ENCODE measurements at regions not wholly inside any gene's neighbourhood (a gene's known extent, or its start where the extent isn't known, plus 50 kb on each side); places are given as distances from the start of the nearest gene placed in this dataset.
A peak's percentile ranks its signal among the peaks of the same experiment; 100 is the strongest.

GRCh38 chr12:90111791-90112580 is 403.3 kb upstream of the ATP2B1 start:
- no peak overlapping the region for H3K4me2 ChIP-seq (ENCODE audit: insufficient read depth, low read length)
- no peak for TF ChIP-seq CTCF (IDR thresholded peaks at IDR 0.05; ENCODE audit: borderline replicate concordance, extremely low read depth, low read length, poor library complexity, severe bottlenecking)
- TF ChIP-seq EZH2 (IDR thresholded peaks at IDR 0.05; ENCODE audit: borderline replicate concordance, low read depth, low read length, severe bottlenecking), result no peak
- H4K20me1 ChIP-seq (ENCODE audit: insufficient read depth, low read length), result no peaks in the 10 kb centered on the region
- no peaks in the 10 kb centered on the region for H3K27me3 ChIP-seq (ENCODE audit: insufficient read depth, low read length, poor library complexity)
- no peak for DNase-seq
- no peaks in the 10 kb centered on the region for H3K9me3 ChIP-seq (ENCODE audit: insufficient read depth, low read length, severe bottlenecking)
- H3K36me3 ChIP-seq (ENCODE audit: insufficient read depth, low read length), result no peaks in the 10 kb centered on the region
- no peak overlapping the region for H2AFZ ChIP-seq (ENCODE audit: low read depth, low read length)
- no peak overlapping the region for H3K27ac ChIP-seq (ENCODE audit: low read length)
- no peak for ATAC-seq (ENCODE audit: insufficient read depth, low read depth)
- H3K4me3 ChIP-seq (ENCODE audit: low read depth in 1 of 2, low read length in 2 of 2), result no peak overlapping the region
- H3K9ac ChIP-seq (ENCODE audit: low read depth, low read length), result no peak overlapping the region
- no peaks in the 10 kb centered on the region for H3K4me1 ChIP-seq (ENCODE audit: insufficient read depth, low read length)
- H3K79me2 ChIP-seq (ENCODE audit: insufficient read depth, low read length), result no peaks in the 10 kb centered on the region

GRCh38 chr12:90106568-90106967 is 397.9 kb upstream of the ATP2B1 start:
- H3K9me3 ChIP-seq (ENCODE audit: insufficient read depth, low read length, severe bottlenecking), result no peaks in the 10 kb centered on the region
- no peak overlapping the region for H3K9ac ChIP-seq (ENCODE audit: low read depth, low read length)
- no peaks in the 10 kb centered on the region for H3K79me2 ChIP-seq (ENCODE audit: insufficient read depth, low read length)
- no peak overlapping the region for H3K27ac ChIP-seq (ENCODE audit: low read length)
- no peaks in the 10 kb centered on the region for H4K20me1 ChIP-seq (ENCODE audit: insufficient read depth, low read length)
- no peak for TF ChIP-seq EZH2 (IDR thresholded peaks at IDR 0.05; ENCODE audit: borderline replicate concordance, low read depth, low read length, severe bottlenecking)
- TF ChIP-seq CTCF (IDR thresholded peaks at IDR 0.05; ENCODE audit: borderline replicate concordance, extremely low read depth, low read length, poor library complexity, severe bottlenecking), result no peak
- H2AFZ ChIP-seq (ENCODE audit: low read depth, low read length), result no peak overlapping the region
- no peak for DNase-seq
- H3K27me3 ChIP-seq (ENCODE audit: insufficient read depth, low read length, poor library complexity), result no peaks in the 10 kb centered on the region
- H3K4me1 ChIP-seq (ENCODE audit: insufficient read depth, low read length), result no peaks in the 10 kb centered on the region
- ATAC-seq (ENCODE audit: insufficient read depth, low read depth), result no peak
- H3K4me2 ChIP-seq (ENCODE audit: insufficient read depth, low read length), result no peak overlapping the region
- H3K36me3 ChIP-seq (ENCODE audit: insufficient read depth, low read length), result no peaks in the 10 kb centered on the region
- H3K4me3 ChIP-seq (ENCODE audit: low read depth in 1 of 2, low read length in 2 of 2), result no peak overlapping the region

- no peaks in the 10 kb centered on the region for H3K36me3 ChIP-seq (ENCODE audit: insufficient read depth, low read length)
- H3K4me3 ChIP-seq (ENCODE audit: low read depth in 1 of 2, low read length in 2 of 2), result no peak overlapping the region
- no peaks in the 10 kb centered on the region for H3K27me3 ChIP-seq (ENCODE audit: insufficient read depth, low read length, poor library complexity)
- peaks cover 8% of the 10 kb centered on the region for H3K4me1 ChIP-seq (ENCODE audit: insufficient read depth, low read length)
- no peaks in the 10 kb centered on the region for H4K20me1 ChIP-seq (ENCODE audit: insufficient read depth, low read length)
- no peaks in the 10 kb centered on the region for H3K9me3 ChIP-seq (ENCODE audit: insufficient read depth, low read length, severe bottlenecking)
- H3K27ac ChIP-seq (ENCODE audit: low read length), result no peak overlapping the region
- H3K4me2 ChIP-seq (ENCODE audit: insufficient read depth, low read length), result no peak overlapping the region
- no peak overlapping the region for H2AFZ ChIP-seq (ENCODE audit: low read depth, low read length)
- DNase-seq (peak; percentile 25), ATAC-seq (ENCODE audit: insufficient read depth, low read depth) (peak; percentile 87)
- H3K9ac ChIP-seq (ENCODE audit: low read depth, low read length), result no peak overlapping the region
- H3K79me2 ChIP-seq (ENCODE audit: insufficient read depth, low read length), result no peaks in the 10 kb centered on the region
- TF ChIP-seq EZH2 (IDR thresholded peaks at IDR 0.05; ENCODE audit: borderline replicate concordance, low read depth, low read length, severe bottlenecking) (no peak), CTCF (IDR thresholded peaks at IDR 0.05; ENCODE audit: borderline replicate concordance, extremely low read depth, low read length, poor library complexity, severe bottlenecking) (peak; percentile 75)
These were observed 394.5 kb upstream of the ATP2B1 start for GRCh38 chr12:90102957-90103652.
